HCT116 (cell line): ENCODE measurements at regions not wholly inside any gene's neighbourhood (a gene's known extent, or its start where the extent isn't known, plus 50 kb on each side); places are given as distances from the start of the nearest gene placed in this dataset.

ENCODE experiments used
- ATAC-seq: fragments of 200-7000 bp; cut with Tn5 transposase; 2 replicates; pipeline ENCODE4 v1.9.1; 2020; ENCODE audit warnings: mild to moderate bottlenecking, moderate library complexity
- BruUV-seq: library from RNA; stranded (reverse); fragments of 400-500 nt; replicated peaks from 2 replicates; lab custom pipeline; 2021; lab: Mats Ljungman, UMichigan
- CTCF ChIA-PET: fragments of 300-600 bp; sonication (Branson Sonifier 250); formaldehyde crosslinking; loops from one replicate; lab custom pipeline; 2021; ENCODE audit warnings: antibody characterized with exemption; lab: Charles Lee
- POLR2A ChIA-PET: fragments of 300-600, 350-600 bp; sonication (Branson Sonifier 250); formaldehyde crosslinking; loops from one replicate; lab custom pipeline; 2021; ENCODE audit warnings: antibody characterized with exemption; lab: Charles Lee
- RAD21 ChIA-PET, 2 experiments: fragments of 300-600 bp; sonication (Branson Sonifier 250); formaldehyde crosslinking; loops; one replicate each; lab custom pipeline; 2023; ENCODE audit warnings: low total read pairs in 2 of 2; ENCODE audit not compliant: uncharacterized antibody in 2 of 2, unreplicated experiment in 2 of 2, low non-redundant PET in 1 of 2; lab: Charles Lee
- DNase-seq: peaks from one replicate; pipeline ENCODE4 v3.0.0-alpha.2; 2010; ENCODE audit warnings: low read depth, low spot score
- H2AFZ ChIP-seq: fragments of 200-600 bp; shearing (Covaris generic), sonication (generic); 2 replicates; pipeline ENCODE4 v1.6.1; 2017; ENCODE audit warnings: low read depth, mixed run types, mixed read lengths, antibody characterized with exemption, low read length; ENCODE audit not compliant: poor library complexity, severe bottlenecking
- H3K27ac ChIP-seq: 2 replicates; pipeline ENCODE4 v1.5.1; 2012; ENCODE audit warnings: low read depth, low read length
- H3K27me3 ChIP-seq: fragments of 200-600 bp; sonication (generic); 2 replicates; pipeline ENCODE4 v1.6.1; 2016; ENCODE audit warnings: mixed run types, low read length, mixed read lengths; ENCODE audit not compliant: insufficient read depth
- H3K36me3 ChIP-seq, 2 experiments: fragments of 200-500 bp in 1 of 2; fragments of 200-600 bp in 1 of 2; sonication (Bioruptor generic) in 1 of 2; sonication (generic) in 1 of 2; 2 replicates each; pipeline versions ENCODE4 v1.5.1 to v1.6.1; 2014 to 2016; ENCODE audit warnings: low read length in 2 of 2, inconsistent platforms in 1 of 2, mixed read lengths in 1 of 2, mixed run types in 1 of 2; ENCODE audit not compliant: insufficient read depth in 2 of 2, control insufficient read depth in 1 of 2
- H3K4me1 ChIP-seq, 2 experiments: fragments of 200-600 bp in 1 of 2; sonication (generic) in 1 of 2; 2 replicates each; pipeline versions ENCODE4 v1.5.1 to v1.6.1; 2012 to 2017; ENCODE audit warnings: low read length in 2 of 2, inconsistent platforms in 1 of 2, mild to moderate bottlenecking in 1 of 2, mixed read lengths in 1 of 2, mixed run types in 1 of 2, moderate library complexity in 1 of 2; ENCODE audit not compliant: insufficient read depth in 2 of 2, control insufficient read depth in 1 of 2
- H3K4me2 ChIP-seq: fragments of 200-600 bp; sonication (generic); 2 replicates; pipeline ENCODE4 v1.6.1; 2017; ENCODE audit warnings: mixed run types, low read length, mixed read lengths
- H3K4me3 ChIP-seq, 2 experiments: fragments of 200-600 bp in 1 of 2; sonication (generic) in 1 of 2; replicated peaks in 1 of 2; 2 replicates each; pipeline ENCODE4 v1.5.1; 2011 to 2016; ENCODE audit warnings: low read length in 2 of 2, control low read depth in 1 of 2, low read depth in 1 of 2, mild to moderate bottlenecking in 1 of 2, mixed read lengths in 1 of 2, mixed run types in 1 of 2
- H3K79me2 ChIP-seq: fragments of 200-600 bp; sonication (generic); 2 replicates; pipeline ENCODE4 v1.6.1; 2017; ENCODE audit warnings: mild to moderate bottlenecking, mixed run types, low read length, moderate library complexity, mixed read lengths; ENCODE audit not compliant: insufficient read depth
- H3K9ac ChIP-seq: fragments of 200-600 bp; sonication (generic); 2 replicates; pipeline ENCODE4 v1.6.1; 2016; ENCODE audit warnings: low read length, mixed read lengths
- H3K9me2 ChIP-seq: fragments of 200-600 bp; sonication (generic), shearing (Covaris generic); 2 replicates; pipeline ENCODE4 v1.6.1; 2017; ENCODE audit warnings: mixed run types, mild to moderate bottlenecking, moderate library complexity; ENCODE audit not compliant: insufficient read depth
- H3K9me3 ChIP-seq, 2 experiments: fragments of 200-500 bp in 1 of 2; fragments of 200-600 bp in 1 of 2; sonication (Bioruptor generic) in 1 of 2; sonication (generic) in 1 of 2; 2 replicates each; pipeline ENCODE4 v1.6.1; 2014 to 2017; ENCODE audit warnings: low read length in 2 of 2, mixed read lengths in 2 of 2, inconsistent platforms in 1 of 2, low read depth in 1 of 2, mild to moderate bottlenecking in 1 of 2, mixed run types in 1 of 2, moderate library complexity in 1 of 2; ENCODE audit not compliant: control insufficient read depth in 1 of 2, insufficient read depth in 1 of 2
- H4K20me1 ChIP-seq: fragments of 200-600 bp; sonication (generic), shearing (Covaris generic); 2 replicates; pipeline ENCODE4 v1.6.1; 2017; ENCODE audit warnings: mixed run types, mild to moderate bottlenecking, moderate library complexity; ENCODE audit not compliant: insufficient read depth
- EZH2 ChIP-seq: fragments of 200-600 bp; sonication (generic); IDR thresholded peaks from 2 replicates; pipeline ENCODE4 v1.6.1; 2017; ENCODE audit warnings: antibody characterized with exemption, mixed run types
- POLR2AphosphoS5 ChIP-seq: IDR thresholded peaks from 2 replicates; pipeline ENCODE4 v1.6.1; 2011; ENCODE audit warnings: mild to moderate bottlenecking, low read depth, low read length, moderate library complexity
- SIN3A ChIP-seq: IDR thresholded peaks from 2 replicates; pipeline ENCODE4 v1.6.1; 2012; ENCODE audit warnings: low read depth
- YY1 ChIP-seq: IDR thresholded peaks from 2 replicates; pipeline ENCODE4 v1.6.1; 2011; ENCODE audit warnings: low read length, low read depth, moderate library complexity, mild to moderate bottlenecking; ENCODE audit not compliant: insufficient replicate concordance; ENCODE audit errors: extremely low read depth
- ZFX ChIP-seq: fragments of 450-650 bp; IDR thresholded peaks from 2 replicates; pipeline ENCODE4 v1.6.1; 2017
- intact Hi-C: fragments of 100-400 bp; cut with micrococcal nuclease; formaldehyde crosslinking; loops from 2 replicates; pipeline ENCODE4 v1.10.0; 2022
- TF ChIP-seq, protein P1 (sequence below), 3 experiments: fragments of 200-600 bp in 1 of 3; sonication (generic) in 1 of 3; IDR thresholded peaks in 2 of 3; conservative IDR thresholded peaks in 1 of 3; 2 replicates each; pipeline ENCODE4 v1.5.1; 2012 to 2017; ENCODE audit warnings: low read depth in 2 of 3, low read length in 2 of 3, antibody characterized with exemption in 1 of 3, borderline replicate concordance in 1 of 3, control low read depth in 1 of 3, mild to moderate bottlenecking in 1 of 3, mixed read lengths in 1 of 3, mixed run types in 1 of 3, moderate library complexity in 1 of 3; ENCODE audit not compliant: insufficient read depth in 1 of 3
- TF ChIP-seq, protein P2 (sequence below): IDR thresholded peaks from 2 replicates; pipeline ENCODE4 v1.6.1; 2012; ENCODE audit warnings: low read depth

DNA sequence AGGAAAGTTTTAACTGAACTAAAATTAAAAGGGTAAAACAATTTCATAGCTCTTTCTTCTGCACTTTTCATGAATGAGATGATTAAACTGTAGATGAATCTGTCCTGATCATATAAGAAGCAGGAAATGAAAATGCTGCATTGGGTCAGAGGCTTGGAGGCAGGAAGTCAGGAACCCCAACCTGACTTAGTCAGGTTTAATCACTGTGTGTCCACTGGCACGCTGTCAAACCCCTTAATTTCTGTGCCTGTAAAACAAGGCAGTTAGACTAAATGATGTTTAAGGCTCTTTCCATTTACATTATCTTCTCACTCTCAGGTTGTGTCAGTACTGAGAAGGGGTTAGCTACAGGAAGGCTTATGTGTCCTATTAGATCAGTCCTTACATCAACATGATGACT, 193.3 kb upstream of the TTC14 start:
- ChIA-PET RAD21 (no interaction called here), POLR2A (no interaction called here), CTCF (no interaction called here)
- no peaks in the 10 kb centered on the region for H3K9me2 ChIP-seq
- no peak overlapping the region for H3K27ac ChIP-seq
- H3K9ac ChIP-seq = no peak overlapping the region
- no peak overlapping the region for H3K4me3 ChIP-seq
- peaks cover 5% of the 10 kb centered on the region; the same call in 1 of the 2 replicates for H3K27me3 ChIP-seq
- no peak overlapping the region for H3K4me2 ChIP-seq
- H3K4me1 ChIP-seq = no peaks in the 10 kb centered on the region
- DNase-seq (no peak), ATAC-seq (no peak)
- no peak overlapping the region for H2AFZ ChIP-seq
- no peaks in the 10 kb centered on the region for H3K36me3 ChIP-seq
- intact Hi-C loops = no loop called here
- BruUV-seq = no TSS peak
- no peaks in the 10 kb centered on the region for H3K9me3 ChIP-seq
- H3K79me2 ChIP-seq = no peaks in the 10 kb centered on the region
- no peak for TF ChIP-seq EZH2
- no peak for TF ChIP-seq YY1
- TF ChIP-seq, protein P1, sequence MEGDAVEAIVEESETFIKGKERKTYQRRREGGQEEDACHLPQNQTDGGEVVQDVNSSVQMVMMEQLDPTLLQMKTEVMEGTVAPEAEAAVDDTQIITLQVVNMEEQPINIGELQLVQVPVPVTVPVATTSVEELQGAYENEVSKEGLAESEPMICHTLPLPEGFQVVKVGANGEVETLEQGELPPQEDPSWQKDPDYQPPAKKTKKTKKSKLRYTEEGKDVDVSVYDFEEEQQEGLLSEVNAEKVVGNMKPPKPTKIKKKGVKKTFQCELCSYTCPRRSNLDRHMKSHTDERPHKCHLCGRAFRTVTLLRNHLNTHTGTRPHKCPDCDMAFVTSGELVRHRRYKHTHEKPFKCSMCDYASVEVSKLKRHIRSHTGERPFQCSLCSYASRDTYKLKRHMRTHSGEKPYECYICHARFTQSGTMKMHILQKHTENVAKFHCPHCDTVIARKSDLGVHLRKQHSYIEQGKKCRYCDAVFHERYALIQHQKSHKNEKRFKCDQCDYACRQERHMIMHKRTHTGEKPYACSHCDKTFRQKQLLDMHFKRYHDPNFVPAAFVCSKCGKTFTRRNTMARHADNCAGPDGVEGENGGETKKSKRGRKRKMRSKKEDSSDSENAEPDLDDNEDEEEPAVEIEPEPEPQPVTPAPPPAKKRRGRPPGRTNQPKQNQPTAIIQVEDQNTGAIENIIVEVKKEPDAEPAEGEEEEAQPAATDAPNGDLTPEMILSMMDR (IDR thresholded peaks at IDR 0.05 in 2 of 3, conservative IDR thresholded peaks at IDR 0.05 in 1 of 3; ENCODE audit: borderline replicate concordance in 1 of 3, insufficient read depth in 1 of 3, low read depth in 2 of 3, low read length in 2 of 3) = no peak
- no peak for TF ChIP-seq SIN3A
- TF ChIP-seq ZFX = no peak
- TF ChIP-seq, protein P2, sequence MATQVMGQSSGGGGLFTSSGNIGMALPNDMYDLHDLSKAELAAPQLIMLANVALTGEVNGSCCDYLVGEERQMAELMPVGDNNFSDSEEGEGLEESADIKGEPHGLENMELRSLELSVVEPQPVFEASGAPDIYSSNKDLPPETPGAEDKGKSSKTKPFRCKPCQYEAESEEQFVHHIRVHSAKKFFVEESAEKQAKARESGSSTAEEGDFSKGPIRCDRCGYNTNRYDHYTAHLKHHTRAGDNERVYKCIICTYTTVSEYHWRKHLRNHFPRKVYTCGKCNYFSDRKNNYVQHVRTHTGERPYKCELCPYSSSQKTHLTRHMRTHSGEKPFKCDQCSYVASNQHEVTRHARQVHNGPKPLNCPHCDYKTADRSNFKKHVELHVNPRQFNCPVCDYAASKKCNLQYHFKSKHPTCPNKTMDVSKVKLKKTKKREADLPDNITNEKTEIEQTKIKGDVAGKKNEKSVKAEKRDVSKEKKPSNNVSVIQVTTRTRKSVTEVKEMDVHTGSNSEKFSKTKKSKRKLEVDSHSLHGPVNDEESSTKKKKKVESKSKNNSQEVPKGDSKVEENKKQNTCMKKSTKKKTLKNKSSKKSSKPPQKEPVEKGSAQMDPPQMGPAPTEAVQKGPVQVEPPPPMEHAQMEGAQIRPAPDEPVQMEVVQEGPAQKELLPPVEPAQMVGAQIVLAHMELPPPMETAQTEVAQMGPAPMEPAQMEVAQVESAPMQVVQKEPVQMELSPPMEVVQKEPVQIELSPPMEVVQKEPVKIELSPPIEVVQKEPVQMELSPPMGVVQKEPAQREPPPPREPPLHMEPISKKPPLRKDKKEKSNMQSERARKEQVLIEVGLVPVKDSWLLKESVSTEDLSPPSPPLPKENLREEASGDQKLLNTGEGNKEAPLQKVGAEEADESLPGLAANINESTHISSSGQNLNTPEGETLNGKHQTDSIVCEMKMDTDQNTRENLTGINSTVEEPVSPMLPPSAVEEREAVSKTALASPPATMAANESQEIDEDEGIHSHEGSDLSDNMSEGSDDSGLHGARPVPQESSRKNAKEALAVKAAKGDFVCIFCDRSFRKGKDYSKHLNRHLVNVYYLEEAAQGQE = no peak
- no peak for TF ChIP-seq POLR2AphosphoS5
- no peaks in the 10 kb centered on the region for H4K20me1 ChIP-seq
